Endothelial cell of umbilical vein (primary cell): ENCODE measurements at regions not wholly inside any gene's neighbourhood (a gene's known extent, or its start where the extent isn't known, plus 50 kb on each side); places are given as distances from the start of the nearest gene placed in this dataset.

Experiments used
- BruUV-seq: library from RNA; stranded (reverse); fragments of 400-500 nt; replicated peaks from 2 replicates; lab custom pipeline; 2021; lab: Mats Ljungman, UMichigan
- CTCF ChIA-PET: fragments of 300-600, 350-600 bp; sonication (Branson Sonifier 250); formaldehyde crosslinking; loops from one replicate; lab custom pipeline; 2021; ENCODE audit warnings: antibody characterized with exemption, inconsistent platforms; lab: Charles Lee
- POLR2A ChIA-PET: fragments of 300-600, 350-600 bp; sonication (Branson Sonifier 250); formaldehyde crosslinking; loops from one replicate; lab custom pipeline; 2021; ENCODE audit warnings: antibody characterized with exemption, inconsistent platforms; lab: Charles Lee
- DNase-seq: peaks from one replicate; pipeline ENCODE4 v3.0.0-alpha.2; 2011; ENCODE audit warnings: low read depth, low spot score
- FAIRE-seq: peaks from 2 replicates; lab custom pipeline; 2011; peaks lifted over from hg19 to GRCh38; lab: Jason Lieb, UNC
- H2AFZ ChIP-seq: 2 replicates; pipeline ENCODE4 v1.6.0; 2012; ENCODE audit warnings: low read depth, low read length, control low read depth, inconsistent platforms
- H3K27ac ChIP-seq: 2 replicates; pipeline ENCODE4 v1.5.1; 2011; ENCODE audit warnings: low read depth, mild to moderate bottlenecking, control low read depth, low read length, moderate library complexity; ENCODE audit not compliant: insufficient read depth
- H3K27me3 ChIP-seq, 2 experiments: 2 replicates each; pipeline versions ENCODE4 v1.6.0 to v1.6.1; 2011; ENCODE audit warnings: low read length in 2 of 2, mixed read lengths in 1 of 2; ENCODE audit not compliant: control insufficient read depth in 2 of 2, insufficient read depth in 2 of 2
- H3K36me3 ChIP-seq, 2 experiments: 2 replicates in 1 of 2; 3 replicates in 1 of 2; pipeline ENCODE4 v1.5.1; 2011; ENCODE audit warnings: low read length in 2 of 2, mild to moderate bottlenecking in 1 of 2, moderate library complexity in 1 of 2; ENCODE audit not compliant: control insufficient read depth in 2 of 2, insufficient read depth in 2 of 2; ENCODE audit errors: extremely low read depth in 1 of 2
- H3K4me1 ChIP-seq: 3 replicates; pipeline ENCODE4 v1.5.1; 2011; ENCODE audit warnings: mild to moderate bottlenecking, low read length; ENCODE audit not compliant: control insufficient read depth, insufficient read depth; ENCODE audit errors: extremely low read depth
- H3K4me2 ChIP-seq: 2 replicates; pipeline ENCODE4 v1.6.1; 2011; ENCODE audit warnings: low read length, control low read depth, mixed read lengths; ENCODE audit not compliant: insufficient read depth
- H3K4me3 ChIP-seq, 3 experiments: fragments of 200-600 bp in 1 of 3; sonication (generic), shearing (Covaris generic) in 1 of 3; replicated peaks in 1 of 3; 2 replicates each; pipeline ENCODE4 v1.5.1; 2011 to 2016; ENCODE audit warnings: control low read depth in 3 of 3, low read length in 3 of 3, mild to moderate bottlenecking in 2 of 3, inconsistent platforms in 1 of 3, low read depth in 1 of 3, moderate library complexity in 1 of 3; ENCODE audit not compliant: insufficient read depth in 1 of 3
- H3K79me2 ChIP-seq: 2 replicates; pipeline ENCODE4 v1.6.0; 2012; ENCODE audit warnings: low read length, inconsistent platforms; ENCODE audit not compliant: control insufficient read depth, insufficient read depth
- H3K9ac ChIP-seq: replicated peaks from 2 replicates; pipeline ENCODE3; 2011; ENCODE audit warnings: low read length, control low read depth; ENCODE audit not compliant: insufficient read depth; ENCODE audit errors: extremely low read depth
- H3K9me1 ChIP-seq: replicated peaks from 3 replicates; pipeline ENCODE4 v1.6.0; 2011; ENCODE audit warnings: mild to moderate bottlenecking, low read length; ENCODE audit not compliant: control insufficient read depth, insufficient read depth; ENCODE audit errors: extremely low read depth
- H3K9me3 ChIP-seq: replicated peaks from 2 replicates; pipeline ENCODE4 v1.5.1; 2012; ENCODE audit warnings: low read length, inconsistent platforms; ENCODE audit not compliant: control insufficient read depth, insufficient read depth
- H4K20me1 ChIP-seq: replicated peaks from 2 replicates; pipeline ENCODE3; 2011; ENCODE audit warnings: mild to moderate bottlenecking, low read length; ENCODE audit not compliant: control insufficient read depth, insufficient read depth; ENCODE audit errors: extremely low read depth
- EZH2 ChIP-seq: IDR thresholded peaks from 2 replicates; pipeline ENCODE4 v1.6.1; 2012; ENCODE audit warnings: borderline replicate concordance, low read depth, mild to moderate bottlenecking, moderate library complexity, low read length, inconsistent platforms; ENCODE audit not compliant: severe bottlenecking
- FOS ChIP-seq: IDR thresholded peaks from 2 replicates; pipeline ENCODE4 v1.6.1; 2011; ENCODE audit warnings: mild to moderate bottlenecking, low read length, moderate library complexity, borderline replicate concordance; ENCODE audit not compliant: insufficient read depth
- GATA2 ChIP-seq: IDR thresholded peaks from 2 replicates; pipeline ENCODE4 v1.7.0; 2011; ENCODE audit warnings: low read depth, mild to moderate bottlenecking, moderate library complexity, mixed read lengths, low read length; ENCODE audit not compliant: insufficient read length, insufficient read depth
- JUN ChIP-seq: IDR thresholded peaks from 2 replicates; pipeline ENCODE4 v1.6.1; 2011; ENCODE audit warnings: borderline replicate concordance, low read depth; ENCODE audit not compliant: insufficient read length, insufficient read depth
- MYC ChIP-seq: IDR thresholded peaks from one replicate; pipeline ENCODE4 v1.6.1; 2011; ENCODE audit warnings: mild to moderate bottlenecking, low read depth, low read length
- POLR2A ChIP-seq: IDR thresholded peaks from 2 replicates; pipeline ENCODE4 v1.6.1; 2012; ENCODE audit warnings: low read depth, mild to moderate bottlenecking, control low read depth, low read length
- POLR2AphosphoS5 ChIP-seq: IDR thresholded peaks from 2 replicates; pipeline ENCODE4 v1.6.1; 2012; ENCODE audit warnings: low read depth, mild to moderate bottlenecking, control low read depth, low read length, moderate library complexity; ENCODE audit not compliant: insufficient read depth
- dilution Hi-C: fragments of 300-500 bp; cut with MboI; formaldehyde crosslinking; loops from one replicate; pipeline ENCODE4 v1.15.0; 2019; ENCODE audit warnings: low sequenced_read_pairs; ENCODE audit not compliant: extremely low pct_ligation_motif_present
- intact Hi-C: fragments of 100-400 bp; cut with micrococcal nuclease; formaldehyde crosslinking; loops from one replicate; pipeline ENCODE4 v1.10.0; 2022
- TF ChIP-seq, protein P1 (sequence below), 2 donors: IDR thresholded peaks; 1 replicate in 1 of 2; 2 replicates in 1 of 2; pipeline ENCODE4 v1.5.1; 2011; ENCODE audit warnings: low read length in 2 of 2, mild to moderate bottlenecking in 2 of 2, moderate library complexity in 2 of 2, control low read depth in 1 of 2, inconsistent platforms in 1 of 2, low read depth in 1 of 2; ENCODE audit not compliant: insufficient read depth in 1 of 2; ENCODE audit errors: extremely low read depth in 1 of 2
- TF ChIP-seq, protein P2 (sequence below): IDR thresholded peaks from 2 replicates; pipeline ENCODE4 v1.6.1; 2011; ENCODE audit not compliant: insufficient read depth, insufficient read length

DNA sequence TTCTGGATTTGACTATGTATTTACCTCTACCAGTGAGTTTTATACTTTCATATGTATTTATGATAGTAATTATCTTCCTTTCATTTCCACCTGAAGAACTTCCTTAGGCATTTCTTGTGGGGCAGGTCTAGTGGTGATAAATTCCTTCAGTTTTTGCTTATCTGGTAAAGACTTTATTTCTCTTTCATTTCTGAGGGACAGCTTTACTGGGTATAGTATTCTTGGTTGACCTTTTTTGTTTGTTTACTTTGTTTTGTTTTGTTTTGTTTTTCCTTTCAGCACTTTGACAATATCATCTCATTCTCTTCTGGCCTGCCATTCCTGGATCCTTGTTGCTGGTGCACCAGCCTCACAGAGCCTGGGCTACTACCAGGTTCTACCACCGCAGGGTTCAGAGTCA lies 53.9 kb upstream of the NFKBIA start:
- ChIA-PET CTCF (interaction anchor here (1.1 kb wide), 1 partner anchor 19 kb away, joined by 3 read pairs; no protein-coding TSS in a partner anchor), POLR2A (no interaction called here)
- H3K9me3 ChIP-seq, result no peaks in the 10 kb centered on the region

More for the DNA sequence above, 53.9 kb upstream of the NFKBIA start:
- Histone ChIP-seq H3K9ac (no peak overlapping the region), H3K4me1 (no peaks in the 10 kb centered on the region), H3K27me3 (peaks cover 0 to 2% of the 10 kb centered on the region in 2 experiments), H4K20me1 (no peaks in the 10 kb centered on the region), H3K27ac (no peak overlapping the region), H3K9me1 (no peaks in the 10 kb centered on the region), H3K79me2 (no peaks in the 10 kb centered on the region), H3K4me2 (no peak overlapping the region), H3K4me3 (no peak overlapping the region), H2AFZ (no peak overlapping the region), H3K36me3 (no peaks in the 10 kb centered on the region)
- no peak for FAIRE-seq
- TF ChIP-seq EZH2 (no peak), MYC (no peak), POLR2AphosphoS5 (no peak), JUN (no peak), POLR2A (no peak), FOS (no peak), GATA2 (no peak)
- TF ChIP-seq, protein P1, sequence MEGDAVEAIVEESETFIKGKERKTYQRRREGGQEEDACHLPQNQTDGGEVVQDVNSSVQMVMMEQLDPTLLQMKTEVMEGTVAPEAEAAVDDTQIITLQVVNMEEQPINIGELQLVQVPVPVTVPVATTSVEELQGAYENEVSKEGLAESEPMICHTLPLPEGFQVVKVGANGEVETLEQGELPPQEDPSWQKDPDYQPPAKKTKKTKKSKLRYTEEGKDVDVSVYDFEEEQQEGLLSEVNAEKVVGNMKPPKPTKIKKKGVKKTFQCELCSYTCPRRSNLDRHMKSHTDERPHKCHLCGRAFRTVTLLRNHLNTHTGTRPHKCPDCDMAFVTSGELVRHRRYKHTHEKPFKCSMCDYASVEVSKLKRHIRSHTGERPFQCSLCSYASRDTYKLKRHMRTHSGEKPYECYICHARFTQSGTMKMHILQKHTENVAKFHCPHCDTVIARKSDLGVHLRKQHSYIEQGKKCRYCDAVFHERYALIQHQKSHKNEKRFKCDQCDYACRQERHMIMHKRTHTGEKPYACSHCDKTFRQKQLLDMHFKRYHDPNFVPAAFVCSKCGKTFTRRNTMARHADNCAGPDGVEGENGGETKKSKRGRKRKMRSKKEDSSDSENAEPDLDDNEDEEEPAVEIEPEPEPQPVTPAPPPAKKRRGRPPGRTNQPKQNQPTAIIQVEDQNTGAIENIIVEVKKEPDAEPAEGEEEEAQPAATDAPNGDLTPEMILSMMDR (IDR thresholded peaks at IDR 0.05; ENCODE audit: extremely low read depth in 1 of 2, insufficient read depth in 1 of 2, low read depth in 1 of 2, low read length in 2 of 2), result no peak
- TF ChIP-seq, protein P2, sequence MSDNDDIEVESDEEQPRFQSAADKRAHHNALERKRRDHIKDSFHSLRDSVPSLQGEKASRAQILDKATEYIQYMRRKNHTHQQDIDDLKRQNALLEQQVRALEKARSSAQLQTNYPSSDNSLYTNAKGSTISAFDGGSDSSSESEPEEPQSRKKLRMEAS, result no peak
- intact Hi-C loops (no loop called here), dilution Hi-C loops (no loop called here)
- no peak for DNase-seq
- BruUV-seq, result no TSS peak
